Astrocyte (in vitro differentiated cells and primary cell): ENCODE measurements at regions not wholly inside any gene's neighbourhood (a gene's known extent, or its start where the extent isn't known, plus 50 kb on each side); places are given as distances from the start of the nearest gene placed in this dataset.

ENCODE experiments used
- DNase-seq: peaks from one replicate; pipeline ENCODE4 v3.0.0-alpha.2; 2010; ENCODE audit warnings: low read depth
- FAIRE-seq: peaks from 2 replicates; lab custom pipeline; 2011; peaks lifted over from hg19 to GRCh38; lab: Jason Lieb, UNC
- H2AFZ ChIP-seq: 2 replicates; pipeline ENCODE4 v1.6.0; 2012; ENCODE audit warnings: low read depth, low read length, inconsistent platforms
- H3K27ac ChIP-seq: 2 replicates; pipeline ENCODE4 v1.5.1; 2011; ENCODE audit warnings: low read depth, low read length, inconsistent platforms
- H3K27me3 ChIP-seq: 2 replicates; pipeline ENCODE4 v1.6.0; 2011; ENCODE audit warnings: low read length, inconsistent platforms; ENCODE audit not compliant: insufficient read depth
- H3K36me3 ChIP-seq: 2 replicates; pipeline ENCODE4 v1.5.1; 2011; ENCODE audit warnings: low read length, inconsistent platforms; ENCODE audit not compliant: insufficient read depth
- H3K4me1 ChIP-seq: 2 replicates; pipeline ENCODE4 v1.5.1; 2011; ENCODE audit warnings: low read length, inconsistent platforms; ENCODE audit not compliant: insufficient read depth
- H3K4me2 ChIP-seq: 2 replicates; pipeline ENCODE4 v1.6.0; 2012; ENCODE audit warnings: low read length, inconsistent platforms
- H3K4me3 ChIP-seq: 2 replicates; pipeline ENCODE4 v1.5.1; 2011; ENCODE audit warnings: low read depth, mild to moderate bottlenecking, low read length, inconsistent platforms; ENCODE audit not compliant: insufficient read depth
- H3K79me2 ChIP-seq: 2 replicates; pipeline ENCODE4 v1.6.0; 2012; ENCODE audit warnings: mild to moderate bottlenecking, low read length, inconsistent platforms; ENCODE audit not compliant: insufficient read depth
- H3K9ac ChIP-seq: 2 replicates; pipeline ENCODE4 v1.6.0; 2012; ENCODE audit warnings: mild to moderate bottlenecking, low read length, inconsistent platforms
- H3K9me3 ChIP-seq: 2 replicates; pipeline ENCODE4 v1.5.1; 2012; ENCODE audit warnings: low read depth, mild to moderate bottlenecking, low read length, inconsistent platforms; ENCODE audit not compliant: insufficient read depth
- H4K20me1 ChIP-seq: 2 replicates; pipeline ENCODE4 v1.6.0; 2012; ENCODE audit warnings: low read length, inconsistent platforms; ENCODE audit not compliant: insufficient read depth
- H3K27ac Mint-ChIP-seq: one replicate; pipeline ENCODE4 v1.8.0; 2021; ENCODE audit warnings: mild to moderate bottlenecking, mixed read lengths; ENCODE audit not compliant: unreplicated experiment
- H3K27me3 Mint-ChIP-seq: one replicate; pipeline ENCODE4 v1.8.0; 2021; ENCODE audit warnings: low read depth, mixed read lengths; ENCODE audit not compliant: unreplicated experiment
- H3K36me3 Mint-ChIP-seq: one replicate; pipeline ENCODE4 v1.8.0; 2021; ENCODE audit warnings: low read depth, mixed read lengths; ENCODE audit not compliant: unreplicated experiment
- H3K4me1 Mint-ChIP-seq: one replicate; pipeline ENCODE4 v1.8.0; 2021; ENCODE audit warnings: low read depth, mixed read lengths; ENCODE audit not compliant: unreplicated experiment
- H3K4me3 Mint-ChIP-seq: one replicate; pipeline ENCODE4 v1.8.0; 2021; ENCODE audit warnings: mild to moderate bottlenecking, moderate library complexity, mixed read lengths; ENCODE audit not compliant: unreplicated experiment
- H3K9me3 Mint-ChIP-seq: one replicate; pipeline ENCODE4 v1.8.0; 2021; ENCODE audit warnings: mild to moderate bottlenecking, mixed read lengths; ENCODE audit not compliant: unreplicated experiment
- EZH2 ChIP-seq: IDR thresholded peaks from 2 replicates; pipeline ENCODE4 v1.6.1; 2012; ENCODE audit warnings: mild to moderate bottlenecking, low read length, inconsistent platforms; ENCODE audit not compliant: insufficient read depth
- TF ChIP-seq, protein P1 (sequence below): IDR thresholded peaks from 2 replicates; pipeline ENCODE4 v1.5.1; 2011; ENCODE audit warnings: low read depth, mild to moderate bottlenecking, inconsistent platforms, low read length, moderate library complexity; ENCODE audit not compliant: insufficient read depth

DNA sequence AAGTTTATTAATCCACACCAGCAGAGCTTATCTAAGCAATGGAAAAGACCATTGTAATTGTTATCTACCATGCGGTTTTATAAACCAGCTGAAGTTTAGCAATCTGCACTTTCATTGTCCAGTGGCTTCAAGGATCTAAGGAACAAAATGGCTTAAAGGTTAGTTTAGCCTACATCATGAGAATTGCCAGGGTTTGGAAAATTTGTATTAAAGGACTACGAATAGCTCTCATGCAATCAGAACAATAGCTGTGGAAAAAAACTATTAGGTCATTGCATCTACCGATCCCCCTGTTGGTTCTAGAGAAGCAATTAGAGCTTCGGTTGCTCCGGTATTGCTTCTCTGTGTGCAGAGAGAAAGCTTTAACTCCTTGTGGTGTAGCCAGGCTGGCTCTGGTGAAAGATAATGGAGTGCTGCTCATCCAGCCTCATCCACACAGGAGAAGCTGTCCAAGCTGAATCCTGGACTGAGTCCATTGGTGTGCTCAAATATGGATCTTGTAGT lies 86.3 kb upstream of the SLC12A2 start:
- H2AFZ ChIP-seq: no peak overlapping the region
- Mint-ChIP-seq H3K4me1 (peaks cover 3% of the 10 kb centered on the region), H3K27me3 (no peaks in the 10 kb centered on the region), H3K27ac (no peak overlapping the region), H3K36me3 (no peaks in the 10 kb centered on the region), H3K4me3 (no peak overlapping the region), H3K9me3 (peaks cover 4% of the 10 kb centered on the region)
- H3K36me3 ChIP-seq: no peaks in the 10 kb centered on the region
- H3K9me3 ChIP-seq: no peaks in the 10 kb centered on the region
- peak; percentile 22 for DNase-seq
- no peaks in the 10 kb centered on the region for H3K27me3 ChIP-seq
- no peak overlapping the region for H3K4me2 ChIP-seq
- no peaks in the 10 kb centered on the region for H4K20me1 ChIP-seq
- TF ChIP-seq, protein P1, sequence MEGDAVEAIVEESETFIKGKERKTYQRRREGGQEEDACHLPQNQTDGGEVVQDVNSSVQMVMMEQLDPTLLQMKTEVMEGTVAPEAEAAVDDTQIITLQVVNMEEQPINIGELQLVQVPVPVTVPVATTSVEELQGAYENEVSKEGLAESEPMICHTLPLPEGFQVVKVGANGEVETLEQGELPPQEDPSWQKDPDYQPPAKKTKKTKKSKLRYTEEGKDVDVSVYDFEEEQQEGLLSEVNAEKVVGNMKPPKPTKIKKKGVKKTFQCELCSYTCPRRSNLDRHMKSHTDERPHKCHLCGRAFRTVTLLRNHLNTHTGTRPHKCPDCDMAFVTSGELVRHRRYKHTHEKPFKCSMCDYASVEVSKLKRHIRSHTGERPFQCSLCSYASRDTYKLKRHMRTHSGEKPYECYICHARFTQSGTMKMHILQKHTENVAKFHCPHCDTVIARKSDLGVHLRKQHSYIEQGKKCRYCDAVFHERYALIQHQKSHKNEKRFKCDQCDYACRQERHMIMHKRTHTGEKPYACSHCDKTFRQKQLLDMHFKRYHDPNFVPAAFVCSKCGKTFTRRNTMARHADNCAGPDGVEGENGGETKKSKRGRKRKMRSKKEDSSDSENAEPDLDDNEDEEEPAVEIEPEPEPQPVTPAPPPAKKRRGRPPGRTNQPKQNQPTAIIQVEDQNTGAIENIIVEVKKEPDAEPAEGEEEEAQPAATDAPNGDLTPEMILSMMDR: no peak
- no peak for TF ChIP-seq EZH2
- no peak overlapping the region for H3K4me3 ChIP-seq
- FAIRE-seq: no peak
- H3K79me2 ChIP-seq: no peaks in the 10 kb centered on the region
- H3K9ac ChIP-seq: no peak overlapping the region
- no peak overlapping the region for H3K27ac ChIP-seq
- peaks cover 8% of the 10 kb centered on the region for H3K4me1 ChIP-seq

DNA sequence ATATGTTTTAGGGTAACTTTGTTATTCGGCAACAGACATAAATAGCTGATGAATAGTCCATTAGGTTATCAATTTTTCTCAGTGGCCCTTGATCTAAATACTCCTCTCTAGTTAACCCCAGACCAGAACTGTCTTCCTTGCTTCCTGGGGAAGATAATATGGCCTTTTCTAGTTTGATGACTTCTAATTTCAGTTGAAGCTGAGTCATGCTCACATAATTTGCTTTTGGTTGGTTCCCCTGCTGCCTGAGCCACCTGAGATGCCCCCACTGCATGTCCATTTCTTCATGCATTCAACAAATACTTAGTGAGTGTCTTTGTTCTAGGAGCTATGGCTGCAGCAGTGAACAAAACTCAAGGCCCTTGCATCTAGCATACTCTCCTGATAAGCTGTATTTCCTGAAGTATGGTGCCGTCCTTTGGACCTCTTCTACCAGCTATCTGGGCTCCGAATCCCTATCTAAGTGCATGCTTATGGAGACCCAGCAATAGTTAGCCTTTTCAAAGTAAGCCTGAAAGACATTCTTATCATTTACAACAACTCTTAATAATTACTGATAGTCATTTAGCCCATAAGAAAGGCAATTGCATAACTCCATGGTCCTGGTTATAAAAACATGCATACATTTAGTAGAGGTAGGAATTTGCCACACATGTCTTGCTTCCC lies 84.5 kb upstream of the SLC12A2 start:
- Histone ChIP-seq H3K4me3 (no peak overlapping the region), H3K4me2 (no peak overlapping the region), H3K36me3 (no peaks in the 10 kb centered on the region), H3K9me3 (no peaks in the 10 kb centered on the region), H4K20me1 (no peaks in the 10 kb centered on the region), H3K27me3 (no peaks in the 10 kb centered on the region), H3K79me2 (no peaks in the 10 kb centered on the region), H3K27ac (no peak overlapping the region), H3K9ac (no peak overlapping the region), H2AFZ (no peak overlapping the region), H3K4me1 (peaks cover 8% of the 10 kb centered on the region)
- Mint-ChIP-seq H3K36me3 (no peaks in the 10 kb centered on the region), H3K27me3 (no peaks in the 10 kb centered on the region), H3K4me3 (no peak overlapping the region), H3K27ac (no peak overlapping the region), H3K4me1 (peaks cover 3% of the 10 kb centered on the region), H3K9me3 (peaks cover 4% of the 10 kb centered on the region)
- no peak for DNase-seq
- no peak for FAIRE-seq
- TF ChIP-seq, protein P1: no peak
- TF ChIP-seq EZH2: no peak

DNA sequence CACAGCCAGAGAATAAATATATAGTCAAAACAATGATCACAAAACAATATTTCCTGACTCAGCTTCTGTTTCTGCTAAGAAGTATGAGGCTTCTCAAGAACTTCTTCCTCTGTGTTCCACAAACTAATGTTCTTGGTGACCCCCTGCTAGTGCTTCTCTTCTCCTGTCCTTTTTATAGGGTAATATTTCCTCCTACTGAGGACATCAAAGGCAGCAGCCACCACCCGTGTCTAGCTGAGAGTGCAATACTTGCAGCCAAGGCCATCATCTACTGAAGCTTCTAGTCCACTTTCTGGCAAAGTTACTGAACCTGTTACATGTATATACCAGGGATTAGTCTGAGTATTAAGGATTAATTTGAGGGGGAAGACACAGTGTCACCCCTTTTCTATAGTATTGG lies 83.7 kb upstream of the SLC12A2 start:
- Histone ChIP-seq H3K79me2 (no peaks in the 10 kb centered on the region), H3K4me3 (no peak overlapping the region), H3K36me3 (no peaks in the 10 kb centered on the region), H3K9ac (no peak overlapping the region), H3K4me1 (peaks cover 8% of the 10 kb centered on the region), H3K9me3 (no peaks in the 10 kb centered on the region), H2AFZ (no peak overlapping the region), H3K27ac (no peak overlapping the region), H3K27me3 (no peaks in the 10 kb centered on the region), H3K4me2 (no peak overlapping the region), H4K20me1 (no peaks in the 10 kb centered on the region)
- Mint-ChIP-seq H3K9me3 (peaks cover 4% of the 10 kb centered on the region), H3K4me1 (peaks cover 3% of the 10 kb centered on the region), H3K4me3 (no peak overlapping the region), H3K36me3 (no peaks in the 10 kb centered on the region), H3K27me3 (no peaks in the 10 kb centered on the region), H3K27ac (no peak overlapping the region)
- FAIRE-seq (no peak), DNase-seq (no peak)
- TF ChIP-seq EZH2: no peak
- TF ChIP-seq, protein P1: no peak
